K562 (cell line): ENCODE measurements at regions not wholly inside any gene's neighbourhood (a gene's known extent, or its start where the extent isn't known, plus 50 kb on each side); places are given as distances from the start of the nearest gene placed in this dataset.

Experiments
- ATAC-seq: fragments of 200-7000 bp; cut with Tn5 transposase; 3 replicates; pipeline ENCODE4 v1.9.1; 2020; ENCODE audit warnings: moderate library complexity
- BruUV-seq: library from RNA; stranded (reverse); fragments of 400-500 nt; replicated peaks from 2 replicates; lab custom pipeline; 2021; lab: Mats Ljungman, UMichigan
- CTCF ChIA-PET: fragments of 300-600 bp; formaldehyde crosslinking; extraction: SDS; loops from one replicate; lab custom pipeline; 2021; ENCODE audit warnings: low intra/inter-chr PET ratio; lab: Yijun Ruan, JAX
- POLR2A ChIA-PET: fragments of 300-600, 350-650 bp; sonication (Branson Sonifier 250); formaldehyde crosslinking; extraction: SDS; loops from one replicate; lab custom pipeline; 2021; ENCODE audit warnings: antibody characterized with exemption, inconsistent platforms; lab: Yijun Ruan, JAX
- DNase-seq, 4 experiments: peaks; one replicate each; pipeline versions ENCODE4 v3.0.0 to v3.0.0-alpha.2; 2011 to 2018; ENCODE audit warnings: low spot score in 3 of 4, mixed read lengths in 3 of 4; ENCODE audit errors: extremely low read depth in 1 of 4
- FAIRE-seq: peaks from 2 replicates; lab custom pipeline; 2011; peaks lifted over from hg19 to GRCh38; lab: Jason Lieb, UNC
- H2AFZ ChIP-seq: 2 replicates; pipeline ENCODE4 v1.6.0; 2011; ENCODE audit warnings: low read depth, low read length, control low read depth, inconsistent platforms
- H3K27ac ChIP-seq: fragments of 200-600 bp; 3 replicates; pipeline ENCODE4 v1.8.0; 2011; ENCODE audit warnings: low read depth, mild to moderate bottlenecking, control low read depth, inconsistent platforms, low read length, moderate library complexity, mixed read lengths; ENCODE audit errors: extremely low read depth
- H3K27me3 ChIP-seq, 2 experiments: fragments of 300-600 bp in 1 of 2; 2 replicates in 1 of 2; 3 replicates in 1 of 2; pipeline versions ENCODE4 v1.6.0 to v1.8.0; 2011; ENCODE audit warnings: inconsistent platforms in 2 of 2, low read length in 2 of 2, mild to moderate bottlenecking in 1 of 2, mixed read lengths in 1 of 2, moderate library complexity in 1 of 2; ENCODE audit not compliant: control insufficient read depth in 2 of 2, insufficient read depth in 2 of 2
- H3K36me3 ChIP-seq: fragments of 300-600 bp; 3 replicates; pipeline ENCODE4 v1.8.0; 2011; ENCODE audit warnings: mild to moderate bottlenecking, low read length, inconsistent platforms; ENCODE audit not compliant: control insufficient read depth, insufficient read depth
- H3K4me1 ChIP-seq, 2 experiments: fragments of 200-600 bp in 1 of 2; replicated peaks in 1 of 2; 2 replicates in 1 of 2; 3 replicates in 1 of 2; pipeline versions ENCODE4 v1.5.1 to v1.8.0; 2011; ENCODE audit warnings: inconsistent platforms in 2 of 2, low read length in 2 of 2, mild to moderate bottlenecking in 1 of 2, mixed read lengths in 1 of 2, moderate library complexity in 1 of 2; ENCODE audit not compliant: control insufficient read depth in 2 of 2, insufficient read depth in 2 of 2
- H3K4me2 ChIP-seq: 2 replicates; pipeline ENCODE4 v1.6.1; 2011; ENCODE audit warnings: low read length, control low read depth, inconsistent platforms, mixed read lengths; ENCODE audit not compliant: insufficient read depth
- H3K4me3 ChIP-seq: fragments of 200-600 bp; sonication (generic), shearing (Covaris generic); 2 replicates; pipeline ENCODE4 v1.5.1; 2016; ENCODE audit warnings: control low read depth, inconsistent platforms
- H3K79me2 ChIP-seq: fragments of 200-600 bp; 3 replicates; pipeline ENCODE4 v1.8.0; 2011; ENCODE audit warnings: low read length, inconsistent platforms; ENCODE audit not compliant: control insufficient read depth, insufficient read depth
- H3K9ac ChIP-seq, 2 experiments: 2 replicates each; pipeline versions ENCODE4 v1.6.0 to v1.6.1; 2011; ENCODE audit warnings: low read depth in 2 of 2, low read length in 2 of 2, control low read depth in 1 of 2, inconsistent platforms in 1 of 2, mild to moderate bottlenecking in 1 of 2, mixed read lengths in 1 of 2; ENCODE audit not compliant: insufficient read depth in 1 of 2
- H3K9me1 ChIP-seq: one replicate; pipeline ENCODE4 v1.6.0; 2011; ENCODE audit warnings: inconsistent platforms, mild to moderate bottlenecking, low read length, moderate library complexity; ENCODE audit not compliant: control insufficient read depth, insufficient read depth
- H3K9me3 ChIP-seq: replicated peaks from 2 replicates; pipeline ENCODE4 v1.5.1; 2011; ENCODE audit warnings: low read depth, low read length, inconsistent platforms; ENCODE audit not compliant: control insufficient read depth, insufficient read depth
- H4K20me1 ChIP-seq: replicated peaks from 2 replicates; pipeline ENCODE4 v1.6.1; 2011; ENCODE audit warnings: low read length, inconsistent platforms, mixed read lengths; ENCODE audit not compliant: control insufficient read depth, insufficient read depth
- ESRRB ChIP-seq: fragments of 250-450 bp; sonication (Bioruptor Pico); IDR thresholded peaks from 2 replicates; pipeline ENCODE4 v1.5.0; 2020; ENCODE audit warnings: mild to moderate bottlenecking, moderate library complexity, borderline replicate concordance
- FOXK2 ChIP-seq, 2 experiments: fragments of 450-650 bp; IDR thresholded peaks in 1 of 2; conservative IDR thresholded peaks in 1 of 2; 2 replicates each; pipeline ENCODE4 v1.6.1; 2016; ENCODE audit warnings: low read depth in 2 of 2, mild to moderate bottlenecking in 1 of 2
- FUS ChIP-seq: fragments of 200-400 bp; formaldehyde crosslinking; optimal IDR thresholded peaks from 2 replicates; pipeline ENCODE3; 2017; ENCODE audit warnings: low read depth, low read length
- HDAC8 ChIP-seq: fragments of 450-650 bp; IDR thresholded peaks from 2 replicates; pipeline ENCODE4 v1.6.1; 2016; ENCODE audit warnings: mild to moderate bottlenecking, missing genetic modification characterization, moderate library complexity, missing compliant biosample characterization
- HOMEZ ChIP-seq: fragments of 250-450 bp; sonication (Bioruptor Pico); IDR thresholded peaks from 2 replicates; pipeline ENCODE4 v1.4.0; 2020; ENCODE audit warnings: mild to moderate bottlenecking, moderate library complexity
- PML ChIP-seq: IDR thresholded peaks from 2 replicates; pipeline ENCODE4 v1.6.1; 2012; ENCODE audit warnings: low read length, inconsistent platforms
- RERE ChIP-seq: sonication (generic); formaldehyde crosslinking; IDR thresholded peaks from 2 replicates; pipeline ENCODE4 v1.8.0; 2023; ENCODE audit warnings: missing genetic modification reagents, mild to moderate bottlenecking, borderline replicate concordance
- STAT6 ChIP-seq: sonication (generic); formaldehyde crosslinking; IDR thresholded peaks from 2 replicates; pipeline ENCODE4 v1.8.1; 2023; ENCODE audit warnings: mild to moderate bottlenecking, missing genetic modification reagents
- ZNF121 ChIP-seq: sonication (generic); formaldehyde crosslinking; conservative IDR thresholded peaks from 2 replicates; pipeline ENCODE4 v1.8.0; 2022; ENCODE audit warnings: missing genetic modification reagents
- ZNF41 ChIP-seq: fragments of 250-450 bp; sonication (Bioruptor Pico); conservative IDR thresholded peaks from 2 replicates; pipeline ENCODE4 v1.4.0; 2020; ENCODE audit warnings: mild to moderate bottlenecking
- ZNF436 ChIP-seq: fragments of 250-450, 450-650 bp; sonication (Bioruptor Pico); formaldehyde crosslinking; IDR thresholded peaks from 2 replicates; pipeline ENCODE4 v1.7.0; 2020; ENCODE audit warnings: mild to moderate bottlenecking
- WGBS: fragments of 100-300 bp; shearing (Covaris generic); methylation state at CpG from one replicate; pipeline ENCODE4 v1.1.6; 2016; ENCODE audit warnings: low coverage, mixed read lengths; ENCODE audit not compliant: insufficient coverage; ENCODE audit errors: missing lambda C conversion rate; 5-methylcytosine and 5-hydroxymethylcytosine counted together
- in situ Hi-C: fragments of 300-500 bp; cut with MboI; formaldehyde crosslinking; loops from 4 replicates; pipeline ENCODE4 v1.15.0; 2018; ENCODE audit warnings: inconsistent platforms, mixed read lengths
- intact Hi-C: fragments of 100-400 bp; cut with micrococcal nuclease; formaldehyde crosslinking; loops from 2 replicates; pipeline ENCODE4 v1.14.2; 2022

- TF ChIP-seq RERE (CRISPR knock-in tag) (no peak), ESRRB (CRISPR knock-in tag) (no peak), ZNF121 (CRISPR knock-in tag) (no peak)
Measured at GRCh38 chr6:144778773-144779492, 493.8 kb downstream of the UTRN start (continued).

- Histone ChIP-seq H3K9ac (no peak overlapping the region), H4K20me1 (no peaks in the 10 kb centered on the region), H3K9me1 (no peaks in the 10 kb centered on the region), H3K4me3 (no peak overlapping the region), H3K4me2 (no peak overlapping the region), H3K27ac (no peak overlapping the region), H3K79me2 (no peaks in the 10 kb centered on the region), H3K4me1 (no peaks in the 10 kb centered on the region; a peak in 1 of 5 replicates), H2AFZ (no peak overlapping the region), H3K27me3 (no peaks in the 10 kb centered on the region), H3K36me3 (no peaks in the 10 kb centered on the region), H3K9me3 (no peaks in the 10 kb centered on the region)
- BruUV-seq: no TSS peak
- intact Hi-C loops (no loop called here), in situ Hi-C loops (no loop called here)
- ChIA-PET CTCF (no interaction called here), POLR2A (no interaction called here)
- FAIRE-seq (no peak), ATAC-seq (no peak), DNase-seq (no peak)
- WGBS: 25% methylated on average over 3 of the region's 3 CpGs
- no peak for TF ChIP-seq ZNF41 (CRISPR knock-in tag)
- TF ChIP-seq HOMEZ (CRISPR knock-in tag): no peak
- TF ChIP-seq FUS: no peak
- TF ChIP-seq ZNF436 (CRISPR knock-in tag): no peak
- no peak for TF ChIP-seq FOXK2 (conservative IDR thresholded peaks at IDR 0.05 in 1 of 2, IDR thresholded peaks at IDR 0.05 in 1 of 2; ENCODE audit: low read depth in 2 of 2)
- no peak for TF ChIP-seq STAT6
- no peak for TF ChIP-seq PML
- no peak for TF ChIP-seq HDAC8 (tag)
Measured at GRCh38 chr6:144781836-144782235, 496.7 kb downstream of the UTRN start.
